Limb (tissue), 2 donors: ENCODE measurements at regions not wholly inside any gene's neighbourhood (a gene's known extent, or its start where the extent isn't known, plus 50 kb on each side); places are given as distances from the start of the nearest gene placed in this dataset.
A peak's percentile ranks its signal among the peaks of the same experiment; 100 is the strongest.

Experiments
- DNase-seq, 2 donors: peaks; one replicate each; pipeline ENCODE4 v3.0.0-alpha.2; 2016; ENCODE audit errors: extremely low spot score in 2 of 2

DNA sequence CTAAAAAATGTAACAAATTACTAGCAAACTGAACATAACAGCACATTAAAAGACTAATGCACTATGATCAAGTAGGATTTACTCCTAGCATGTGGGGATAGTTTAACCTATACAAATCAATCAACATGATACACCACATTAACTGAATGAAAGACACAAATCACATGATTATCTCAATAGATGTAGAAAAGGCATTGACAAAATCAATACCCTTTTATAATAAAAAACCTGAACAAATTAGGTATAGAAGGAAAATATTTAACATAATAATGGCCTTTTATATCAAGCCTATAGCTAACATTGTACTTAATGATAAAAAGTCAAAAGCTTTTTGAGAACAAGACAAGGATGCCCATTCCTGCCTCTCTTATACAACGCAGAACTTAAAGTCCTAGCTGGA is 540.0 kb downstream of the RERGL start:
- no peak for DNase-seq

DNA sequence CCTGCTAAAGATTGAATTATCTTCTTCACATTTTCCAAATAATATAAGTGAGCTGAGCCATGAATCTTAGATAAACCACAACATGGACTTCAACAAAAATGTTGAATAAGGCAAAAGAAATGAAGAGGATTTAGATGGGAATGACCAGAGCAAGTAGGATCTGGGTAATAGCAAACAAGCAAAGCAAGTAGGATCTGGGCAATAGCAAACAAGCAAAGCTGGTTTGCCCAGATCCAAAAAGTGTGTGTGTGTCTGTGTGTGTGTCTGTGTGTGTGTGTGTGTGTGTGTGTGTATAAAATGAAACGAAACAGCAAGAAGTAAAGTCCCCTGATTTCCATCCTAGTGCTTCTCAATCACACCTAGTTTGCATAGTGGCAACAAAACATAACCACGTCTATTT is 549.1 kb downstream of the RERGL start:
- DNase-seq, result no peak

DNA sequence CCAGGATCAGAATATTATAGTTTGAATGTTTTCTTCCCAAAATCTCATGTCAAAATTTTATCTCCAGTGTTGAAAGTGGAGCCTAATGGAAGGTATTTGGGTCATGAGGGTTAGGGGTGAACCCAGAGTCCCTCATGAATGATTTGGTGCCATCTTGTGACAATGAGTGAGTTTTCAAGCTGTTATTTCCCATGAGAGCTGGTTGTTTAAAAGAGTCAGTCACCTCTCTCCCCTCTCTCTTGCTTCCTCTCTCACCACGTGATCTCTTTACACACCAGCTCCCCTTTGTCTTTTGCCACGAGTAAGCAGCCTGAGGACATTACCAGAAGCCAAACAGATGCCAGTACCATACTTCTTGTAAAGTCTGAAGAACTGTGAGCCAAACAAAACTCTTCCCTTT is 561.6 kb downstream of the RERGL start:
- DNase-seq, result no peak

DNA sequence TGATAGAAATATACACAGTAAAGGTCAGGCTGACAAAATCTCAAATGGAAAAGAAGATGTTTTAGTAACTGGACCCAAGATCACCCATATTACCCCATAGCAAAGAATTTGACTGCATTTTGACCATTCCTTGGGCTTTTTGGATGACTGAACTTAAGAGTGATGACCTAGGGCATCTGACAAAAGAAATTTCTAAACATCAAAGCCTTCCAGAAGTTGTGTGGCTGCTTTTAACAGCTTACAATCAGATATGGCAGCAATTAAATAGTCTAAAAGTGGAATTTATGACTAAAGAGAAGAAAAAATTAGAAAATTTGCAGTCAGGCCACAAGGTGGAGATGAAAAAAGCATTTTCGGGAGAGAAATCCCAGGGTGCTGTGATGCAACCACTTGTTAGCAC is 563.0 kb downstream of the RERGL start:
- DNase-seq, result no peak

DNA sequence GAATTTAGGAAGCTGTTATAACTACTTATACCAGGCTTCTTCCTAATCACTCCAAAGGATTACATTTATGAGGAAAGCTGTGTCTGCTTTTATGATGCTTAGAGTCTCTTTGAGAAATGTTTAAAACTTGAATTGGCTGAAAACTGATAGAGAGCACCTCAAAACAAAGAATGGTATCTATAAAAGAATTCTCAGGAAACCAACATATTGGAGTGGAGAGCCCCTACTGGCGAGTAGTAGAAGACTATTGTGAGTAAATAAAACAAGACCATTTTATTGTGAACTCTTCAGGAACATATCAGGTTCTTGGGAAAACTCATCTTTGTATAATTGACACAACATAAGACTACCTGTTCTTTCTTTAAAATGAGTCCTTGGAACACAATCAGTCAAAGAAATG is 578.6 kb downstream of the RERGL start:
- DNase-seq, result no peak

DNA sequence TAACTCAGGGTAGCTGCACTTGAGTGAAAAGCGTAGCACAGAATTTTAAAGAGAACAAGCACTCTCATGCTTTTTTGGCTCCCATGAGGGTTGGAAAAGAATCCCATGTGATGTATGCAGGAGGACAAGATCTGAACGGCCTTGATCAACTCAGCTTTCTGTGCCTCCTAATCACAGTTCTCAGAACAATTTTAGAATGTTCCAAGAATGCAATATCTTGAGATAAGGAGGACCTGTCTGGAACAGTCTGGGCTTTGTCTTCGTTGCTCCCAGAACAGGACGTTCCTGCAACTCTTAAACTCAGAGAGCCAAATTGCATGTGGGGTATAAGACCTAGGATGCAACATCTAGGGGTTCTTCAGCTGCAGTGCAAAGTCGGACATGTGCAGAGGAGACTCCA is 582.7 kb downstream of the RERGL start:
- DNase-seq, result no peak

DNA sequence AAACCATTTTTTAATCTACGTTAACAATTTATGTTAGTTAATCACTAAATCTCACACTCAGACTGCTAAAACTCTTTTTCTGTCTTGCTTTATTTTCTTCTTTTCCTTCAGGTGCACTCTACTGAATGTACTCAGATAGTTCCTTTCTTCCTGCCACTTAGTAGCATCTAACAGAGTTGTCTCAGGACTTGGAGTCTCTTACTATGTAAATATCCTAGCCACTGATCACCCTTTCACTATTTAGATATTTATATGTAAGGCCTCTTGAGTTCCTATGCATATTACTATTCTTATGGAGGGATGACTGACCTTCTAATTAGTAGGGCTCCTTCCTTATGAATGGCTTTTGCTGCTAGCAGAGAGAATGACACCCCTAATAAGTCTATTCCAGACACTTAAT is 586.3 kb downstream of the RERGL start:
- no peak for DNase-seq

DNA sequence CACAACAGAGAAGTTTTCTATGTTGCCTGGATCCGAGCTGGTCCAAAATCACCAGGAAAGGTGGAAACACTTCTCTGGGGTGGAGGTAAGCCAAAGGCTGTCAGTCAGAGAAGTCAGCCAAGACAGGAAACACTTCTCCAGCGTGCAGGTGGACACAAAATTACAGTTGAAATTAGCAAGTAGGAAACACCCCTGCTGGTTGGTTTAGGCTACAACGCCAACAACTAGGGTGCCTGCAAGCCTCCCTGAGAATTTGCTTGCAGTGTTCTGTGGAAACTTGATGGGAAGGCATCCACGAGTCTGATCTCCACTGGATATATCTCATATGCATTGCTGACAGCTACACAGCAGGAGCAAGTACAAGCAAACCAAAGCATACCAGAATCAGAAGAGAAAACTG is 600.5 kb downstream of the RERGL start:
- DNase-seq, result no peak

DNA sequence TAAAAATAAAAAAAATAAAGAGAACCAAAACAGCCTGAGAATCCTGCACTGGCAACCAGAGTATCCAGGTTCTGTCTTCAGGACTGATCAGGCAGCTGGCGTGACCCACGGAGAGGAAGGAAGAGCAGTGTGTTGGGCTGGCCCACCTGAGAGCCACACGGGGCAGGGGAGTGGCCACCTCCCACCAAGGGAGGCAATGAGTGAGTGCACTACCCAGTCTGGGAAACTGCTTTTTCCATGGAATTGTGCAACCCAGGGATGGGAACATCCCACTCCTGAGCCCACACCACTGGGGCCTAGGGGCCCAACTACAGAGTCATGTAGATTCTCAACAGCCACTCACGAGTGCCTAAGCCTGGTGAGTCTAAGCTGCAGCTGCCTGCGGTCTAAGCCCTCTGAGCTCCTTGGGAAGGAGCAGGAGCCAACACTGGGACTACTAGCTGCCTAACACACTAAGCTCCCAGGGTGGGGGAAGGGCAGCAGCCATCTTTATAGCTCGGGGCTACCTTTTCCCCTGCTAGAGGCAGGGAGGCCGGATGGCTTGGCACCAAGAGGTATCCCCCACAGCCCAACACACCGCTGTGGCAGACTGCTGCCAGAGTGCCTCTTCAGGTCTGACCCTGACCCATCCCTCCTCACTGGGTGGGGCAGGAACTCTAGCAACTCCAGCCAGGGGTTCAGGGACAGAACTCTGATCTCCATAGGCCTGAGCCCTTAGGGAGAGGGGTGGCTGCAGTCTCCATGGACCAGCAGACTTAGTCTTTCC is 610.9 kb downstream of the RERGL start:
- DNase-seq, result no peak

DNA sequence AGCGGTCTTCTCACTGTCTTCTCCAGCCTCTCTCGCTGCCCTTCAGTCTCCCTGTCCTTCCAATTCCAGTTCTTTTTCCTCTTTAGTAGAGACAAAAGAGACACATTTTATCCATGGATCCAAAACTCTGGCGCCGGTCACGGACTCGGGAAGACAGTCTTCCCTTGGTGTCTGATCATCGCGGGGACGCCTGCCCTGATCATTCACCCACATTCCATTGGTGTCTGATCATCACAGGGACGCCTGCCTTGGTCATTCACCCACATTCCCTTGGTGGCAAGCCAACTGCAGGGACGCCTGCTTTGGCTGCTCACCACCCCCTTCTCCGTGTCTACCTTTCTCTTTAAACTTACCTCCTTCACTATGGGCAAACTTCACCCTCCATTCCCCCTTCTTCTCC is 619.5 kb downstream of the RERGL start:
- DNase-seq, result no peak

DNA sequence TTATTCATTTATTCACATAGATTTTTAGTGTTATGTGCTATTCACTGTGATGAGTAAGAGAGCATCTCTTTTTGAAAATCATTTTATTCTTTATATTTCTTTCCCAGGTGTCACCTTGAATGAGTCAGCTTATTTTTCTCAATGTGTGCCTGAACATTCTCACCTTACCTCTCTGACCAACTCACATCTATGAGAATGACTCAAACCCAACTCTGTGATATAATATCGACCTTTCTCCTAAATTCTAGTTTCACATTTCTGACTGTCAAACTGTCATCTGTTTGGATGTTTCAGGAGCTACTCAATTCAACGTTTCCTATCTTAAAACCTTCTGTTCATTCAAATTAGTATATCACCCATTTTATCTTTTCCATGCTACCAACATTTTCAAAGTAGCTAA is 630.8 kb downstream of the RERGL start:
- no peak for DNase-seq

DNA sequence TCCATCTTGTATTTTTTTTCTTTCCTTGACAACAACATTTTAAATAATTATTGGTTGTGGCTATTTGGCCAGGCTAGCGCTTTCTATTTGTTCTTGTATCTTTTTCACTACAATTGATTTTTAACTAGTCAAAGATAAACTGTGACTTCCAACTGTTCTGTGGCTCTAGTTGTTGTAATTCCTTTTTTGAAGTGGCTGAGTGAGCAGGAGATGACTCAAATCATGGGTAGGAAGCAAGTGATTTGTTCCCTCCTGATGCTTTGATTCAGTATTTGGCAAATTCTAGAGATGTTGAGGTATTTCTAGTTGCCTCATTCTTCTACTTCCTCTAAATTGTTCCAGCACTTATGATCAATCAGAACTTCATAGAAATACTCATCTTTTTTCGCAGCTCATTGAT is 633.5 kb downstream of the RERGL start:
- no peak for DNase-seq

DNA sequence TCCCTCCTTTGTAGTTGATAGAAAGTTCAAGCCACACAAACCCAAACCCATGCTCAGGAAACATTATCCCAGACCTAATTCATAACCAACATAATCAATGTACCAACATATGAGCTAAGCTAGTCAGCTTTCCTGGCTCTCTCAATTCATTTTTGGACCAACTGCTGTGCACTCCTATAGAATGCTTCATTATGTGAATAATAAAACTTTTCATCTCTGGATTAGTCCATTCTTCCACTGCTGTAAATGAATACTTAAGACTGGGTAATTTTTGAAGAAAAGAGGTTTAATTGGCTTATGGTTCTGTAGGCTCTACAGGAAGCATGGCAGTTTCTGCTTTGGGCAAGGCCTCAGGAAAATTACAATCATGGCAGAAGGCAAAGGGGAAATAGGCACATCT is 651.9 kb downstream of the RERGL start:
- DNase-seq, result no peak

DNA sequence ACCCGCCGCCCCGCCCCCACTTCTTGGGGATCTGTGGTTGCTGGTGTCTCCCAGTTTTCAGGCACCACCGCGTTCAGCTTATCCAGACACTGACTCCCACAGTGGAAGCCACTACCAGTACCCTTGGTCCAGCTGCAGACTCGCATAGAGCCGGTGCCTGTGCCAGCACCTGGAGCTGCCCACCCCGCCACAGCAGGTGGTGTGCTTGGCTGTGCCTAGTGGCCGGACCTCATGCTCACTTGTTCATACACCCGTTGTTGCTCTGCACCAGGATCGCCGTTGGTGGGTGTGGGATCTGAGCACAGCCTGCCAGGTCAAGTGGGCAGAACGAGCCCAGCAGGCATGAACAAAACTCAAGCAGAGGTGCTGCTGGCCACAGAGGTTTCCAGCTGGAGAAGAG is 673.2 kb downstream of the RERGL start:
- DNase-seq, result no peak

DNA sequence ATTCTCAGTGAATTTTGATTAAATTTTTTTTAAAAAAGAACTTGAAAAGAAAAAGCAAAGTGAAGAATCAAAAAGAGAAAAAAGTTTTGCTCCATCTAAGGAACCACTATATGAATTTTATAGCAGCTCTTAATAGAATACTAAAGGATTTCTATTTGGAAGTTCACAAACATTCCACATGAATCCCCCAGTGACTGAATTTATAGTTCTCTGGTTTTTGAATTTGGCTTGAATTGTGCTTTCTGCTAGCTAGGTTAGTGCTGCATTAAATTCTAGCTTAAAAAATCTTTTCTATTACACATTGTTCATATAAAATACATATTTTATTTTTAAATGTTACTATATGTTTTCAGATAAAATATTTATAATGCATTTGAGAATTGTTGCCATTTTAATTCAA is 675.4 kb downstream of the RERGL start:
- DNase-seq, result peak in 1 of 2 donors; percentile 15

DNA sequence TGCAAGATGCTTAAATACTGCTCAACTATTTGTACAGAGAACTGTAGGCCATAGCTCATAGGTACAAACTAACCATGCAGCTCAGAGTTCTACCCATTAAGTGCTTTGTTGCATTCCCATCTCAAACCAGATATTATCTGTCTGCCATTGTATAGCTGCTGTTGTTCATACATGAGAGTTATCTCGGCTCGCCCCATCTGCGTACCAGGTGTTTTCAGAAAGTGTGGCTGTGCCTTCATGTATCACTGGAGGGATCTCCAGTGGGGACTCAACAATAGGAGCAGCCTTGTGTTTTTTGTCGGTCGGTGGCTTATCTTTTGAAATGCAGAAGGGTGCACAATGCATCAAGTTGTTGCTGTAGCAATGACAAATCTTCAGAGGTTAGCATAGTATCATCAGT is 678.3 kb downstream of the RERGL start:
- no peak for DNase-seq

DNA sequence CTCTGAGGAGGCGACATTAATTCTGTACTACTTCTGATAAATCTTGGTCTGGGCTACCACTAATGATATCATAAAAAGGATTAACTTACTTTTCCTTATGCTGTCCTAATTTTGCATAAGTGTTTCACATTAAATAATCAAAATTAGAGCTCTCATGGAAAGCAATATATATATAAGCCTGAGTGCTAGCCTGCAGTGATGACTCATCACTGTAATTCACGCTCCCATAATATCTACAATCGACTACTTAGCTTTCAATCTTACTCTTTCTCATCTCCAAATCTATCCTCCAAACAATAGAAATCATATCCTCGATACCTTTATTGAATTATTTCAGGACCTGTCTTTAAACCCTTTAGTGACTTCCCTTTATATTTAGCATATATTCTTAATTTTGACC is 701.3 kb downstream of the RERGL start:
- DNase-seq, result no peak

DNA sequence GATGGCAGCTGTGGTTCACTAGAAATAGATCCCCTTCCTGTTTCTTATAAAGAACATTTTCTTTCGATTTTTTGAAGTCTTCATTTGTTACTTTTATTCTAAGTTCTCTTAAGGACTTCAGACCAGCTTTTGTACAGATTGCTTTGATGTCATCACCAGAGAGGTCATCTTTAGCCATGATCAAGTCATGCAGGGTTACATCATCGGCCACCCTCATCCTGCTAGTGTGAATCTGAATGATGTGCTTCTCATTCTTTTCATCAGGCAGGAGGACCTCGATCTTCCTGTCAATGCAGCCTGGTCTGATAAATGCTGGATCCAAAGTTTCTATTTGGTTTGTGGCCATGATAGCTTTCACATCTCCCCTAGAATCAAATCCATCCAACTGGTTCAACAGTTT is 706.7 kb downstream of the RERGL start:
- DNase-seq, result no peak

DNA sequence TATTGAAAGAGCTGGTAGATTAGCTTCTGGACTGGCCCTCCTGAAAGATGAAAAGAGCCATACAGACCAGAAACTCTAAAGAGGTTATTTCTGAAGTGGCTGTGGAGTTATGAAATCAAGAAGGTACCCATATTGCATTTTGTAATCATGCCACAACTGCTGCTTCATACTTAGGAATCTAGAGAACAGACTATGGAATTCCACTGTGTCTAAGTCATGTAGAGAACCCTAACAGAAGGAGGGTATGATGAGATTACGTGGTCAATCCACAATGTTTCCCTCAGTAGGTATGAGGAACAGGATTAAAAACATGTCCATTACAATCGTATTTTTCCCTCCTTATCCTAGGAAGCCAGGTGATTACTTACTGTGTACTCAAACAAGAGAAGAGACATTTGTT is 708.8 kb downstream of the RERGL start:
- no peak for DNase-seq

DNA sequence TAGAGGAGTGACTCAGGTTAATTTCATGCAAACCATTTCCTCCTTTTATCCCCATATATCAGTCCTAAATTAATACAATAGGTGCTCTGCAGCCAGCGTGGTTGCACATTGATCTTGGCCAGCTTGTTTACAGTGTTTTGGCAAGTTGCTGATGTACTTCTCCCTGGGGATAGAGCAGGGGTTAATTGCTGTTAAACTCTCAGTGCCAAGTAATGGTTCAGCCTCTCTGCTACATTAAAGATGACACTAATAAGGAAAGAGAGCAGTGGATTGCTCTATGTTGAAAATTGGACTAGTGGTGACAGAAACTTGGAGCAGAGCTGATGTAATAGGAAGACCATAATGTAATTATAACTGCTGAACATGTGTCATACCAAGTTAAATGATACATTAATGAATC is 717.5 kb downstream of the RERGL start:
- DNase-seq, result no peak

DNA sequence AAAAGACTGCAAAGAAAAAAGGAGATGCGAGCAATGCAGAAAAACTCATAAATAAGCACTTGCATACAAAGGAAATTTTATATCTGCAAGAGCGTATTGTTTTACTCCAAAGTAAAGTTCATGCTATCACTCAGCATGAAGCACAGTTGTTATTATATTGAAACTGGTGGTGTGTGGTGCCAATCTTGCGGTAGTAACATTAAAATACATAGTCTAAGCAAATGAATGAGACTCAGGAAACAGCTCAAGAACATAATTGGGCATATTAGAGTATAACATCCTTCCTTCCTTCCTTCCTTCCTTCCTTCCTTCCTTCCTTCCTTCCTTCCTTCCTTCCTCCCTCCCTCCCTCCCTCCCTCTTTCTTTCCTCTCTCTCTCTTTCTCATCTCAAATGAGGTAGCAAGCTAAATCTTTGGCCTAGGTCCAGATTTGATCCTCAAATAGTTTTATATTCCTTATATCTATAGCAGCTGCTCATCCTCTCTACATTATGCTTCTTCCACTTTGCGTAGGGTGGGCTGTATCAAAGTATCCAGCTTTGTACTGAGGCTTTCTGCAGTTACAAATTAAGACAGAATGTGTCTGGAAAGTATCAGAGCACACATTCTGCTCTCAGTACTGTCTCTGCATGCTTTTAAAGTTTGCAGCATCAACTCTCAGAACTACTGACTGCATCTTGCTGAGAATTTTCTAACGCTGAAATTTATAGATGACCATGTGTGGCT is 718.3 kb downstream of the RERGL start:
- DNase-seq, result no peak

DNA sequence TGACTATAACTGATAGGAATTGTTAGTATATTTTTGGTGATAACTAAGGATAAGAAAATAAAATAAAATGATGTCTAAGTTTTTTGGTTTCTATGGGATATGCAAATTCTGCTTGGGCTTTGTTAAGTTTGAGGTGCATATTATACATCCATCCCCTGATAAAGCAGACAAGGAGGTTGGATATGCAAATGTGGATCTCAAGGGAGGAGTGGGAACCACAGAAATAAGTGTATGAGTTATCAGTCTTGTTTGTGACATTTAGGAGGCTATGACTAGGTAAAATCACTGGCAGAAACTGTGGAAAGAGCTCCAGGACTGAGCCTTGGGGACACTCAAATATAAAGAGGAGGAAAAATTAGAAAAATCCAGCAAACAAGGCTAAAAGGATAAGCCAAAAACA is 719.4 kb downstream of the RERGL start:
- DNase-seq, result no peak

DNA sequence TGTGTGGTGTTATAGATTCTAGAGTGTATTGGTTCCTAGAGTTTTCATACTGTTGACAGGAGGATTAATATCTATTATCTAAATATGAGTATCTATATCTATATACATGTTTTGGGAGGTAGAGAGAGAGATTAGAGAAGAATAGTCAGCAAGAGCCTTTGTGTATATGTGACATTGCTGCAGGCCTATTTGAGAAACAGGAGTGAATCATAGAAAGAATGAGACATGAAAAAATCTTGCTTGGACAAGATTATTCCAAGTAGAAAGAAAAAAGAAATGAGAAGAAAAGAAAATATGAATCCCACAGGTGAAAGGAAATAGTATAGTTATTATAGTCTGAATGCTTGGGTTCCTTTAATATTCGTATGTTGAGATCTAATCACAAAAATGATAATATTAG is 720.4 kb downstream of the RERGL start:
- no peak for DNase-seq
